LNCaP clone FGC (cell line): ENCODE measurements at regions not wholly inside any gene's neighbourhood (a gene's known extent, or its start where the extent isn't known, plus 50 kb on each side); places are given as distances from the start of the nearest gene placed in this dataset.

Source experiments
- DNase-seq: peaks from one replicate; pipeline ENCODE4 v3.0.0-alpha.2; 2011; ENCODE audit warnings: low read depth
- H3K4me3 ChIP-seq: 2 replicates; pipeline ENCODE4 v1.5.1; 2011; ENCODE audit warnings: mild to moderate bottlenecking, low read depth, low read length, control low read depth
- CTCF ChIP-seq: IDR thresholded peaks from 2 replicates; pipeline ENCODE4 v1.5.1; 2012; ENCODE audit warnings: mild to moderate bottlenecking; ENCODE audit not compliant: control insufficient read depth, insufficient read depth; ENCODE audit errors: extremely low read depth

GRCh38 chr5:68000805-68001204 is 214.8 kb upstream of the PIK3R1 start:
- no peak for DNase-seq
- TF ChIP-seq CTCF = no peak
- no peak overlapping the region for H3K4me3 ChIP-seq

DNA sequence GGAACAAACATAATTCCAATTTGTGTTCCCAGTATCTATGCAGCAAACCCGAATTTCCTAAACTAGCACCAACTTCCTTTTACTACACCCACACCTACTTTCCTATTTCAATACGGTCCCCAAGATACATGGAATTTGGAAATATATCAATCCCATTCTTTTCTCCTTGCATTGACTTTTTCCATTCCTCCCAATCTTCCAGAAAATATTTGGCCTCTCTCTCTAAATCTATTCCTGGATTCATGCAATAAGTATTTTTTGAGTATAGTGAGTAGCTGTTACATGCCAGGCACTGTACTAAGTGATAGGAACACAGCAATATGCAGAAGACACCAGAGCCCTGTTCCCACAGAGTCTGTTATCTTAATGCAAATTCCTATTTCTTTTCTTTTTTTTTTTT is 216.2 kb upstream of the PIK3R1 start:
- no peak for TF ChIP-seq CTCF
- DNase-seq = no peak
- H3K4me3 ChIP-seq = no peak overlapping the region

GRCh38 chr5:67998709-67999261 is 216.8 kb upstream of the PIK3R1 start:
- DNase-seq = peak; percentile 91

GRCh38 chr5:67997892-67998457 is 217.6 kb upstream of the PIK3R1 start:
- DNase-seq = no peak
- H3K4me3 ChIP-seq = no peak overlapping the region
- TF ChIP-seq CTCF = no peak

More at GRCh38 chr5:67998709-67999261, 216.8 kb upstream of the PIK3R1 start:
- no peak for TF ChIP-seq CTCF
- H3K4me3 ChIP-seq = no peak overlapping the region

GRCh38 chr5:67997148-67997547 is 218.4 kb upstream of the PIK3R1 start:
- no peak for TF ChIP-seq CTCF
- no peak overlapping the region for H3K4me3 ChIP-seq
- no peak for DNase-seq

DNA sequence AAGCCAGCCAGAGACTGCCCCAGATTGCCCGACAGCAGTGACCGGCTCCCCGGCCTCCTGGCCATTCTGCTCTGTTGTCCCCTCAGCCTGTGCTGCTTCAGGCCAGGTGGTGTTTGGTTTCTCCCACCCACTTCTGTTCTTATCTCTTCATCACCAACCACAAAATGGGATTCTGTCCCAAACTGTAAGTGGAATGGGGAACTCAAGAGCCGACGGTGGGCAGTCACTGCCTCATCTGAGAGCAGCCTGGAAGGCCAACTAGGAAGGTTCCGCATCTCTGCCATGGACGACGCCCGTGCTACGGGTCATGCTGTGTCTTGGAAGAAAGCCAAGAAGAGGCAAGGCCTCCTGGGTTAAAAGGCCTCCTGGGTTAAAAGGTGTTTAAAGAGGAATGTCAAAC is 219.0 kb upstream of the PIK3R1 start:
- no peak overlapping the region for H3K4me3 ChIP-seq
- DNase-seq = no peak
- TF ChIP-seq CTCF = no peak

- no peak for DNase-seq
- no peak overlapping the region for H3K4me3 ChIP-seq
- no peak for TF ChIP-seq CTCF
Observed at GRCh38 chr5:67992923-67993322, 222.6 kb upstream of the PIK3R1 start.
